SK-N-MC (cell line): ENCODE measurements at regions not wholly inside any gene's neighbourhood (a gene's known extent, or its start where the extent isn't known, plus 50 kb on each side); places are given as distances from the start of the nearest gene placed in this dataset.

ENCODE experiments used
- DNase-seq: peaks from one replicate; pipeline ENCODE4 v3.0.0-alpha.2; 2011; ENCODE audit warnings: low read depth, low spot score
- H3K27ac ChIP-seq: fragments of 200-600 bp; sonication (generic); 2 replicates; pipeline ENCODE4 v1.5.1; 2016; ENCODE audit warnings: mixed run types
- H3K36me3 ChIP-seq: fragments of 200-600 bp; sonication (generic); 2 replicates; pipeline ENCODE4 v1.6.1; 2017; ENCODE audit warnings: antibody characterized with exemption, low read length, mixed read lengths; ENCODE audit not compliant: insufficient read depth
- H3K4me3 ChIP-seq: fragments of 200-600 bp; sonication (generic); 2 replicates; pipeline ENCODE4 v1.5.1; 2016
- H3K9ac ChIP-seq: fragments of 200-600 bp; sonication (generic); 2 replicates; pipeline ENCODE4 v1.8.0; 2017; ENCODE audit warnings: mixed run types, mixed read lengths; ENCODE audit not compliant: insufficient read length
- H3K9me3 ChIP-seq: fragments of 200-600 bp; sonication (generic); 2 replicates; pipeline ENCODE4 v1.6.1; 2017; ENCODE audit warnings: low read depth, mild to moderate bottlenecking, antibody characterized with exemption, low read length, moderate library complexity, mixed read lengths
- EZH2 ChIP-seq: fragments of 200-600 bp; sonication (generic); IDR thresholded peaks from one replicate; pipeline ENCODE4 v1.6.1; 2017; ENCODE audit warnings: antibody characterized with exemption
- FOXP2 ChIP-seq: optimal IDR thresholded peaks from 2 replicates; pipeline ENCODE3; 2011; ENCODE audit warnings: mild to moderate bottlenecking, moderate library complexity; ENCODE audit not compliant: insufficient read depth; ENCODE audit errors: extremely low read length, control extremely low read depth
- POLR2AphosphoS5 ChIP-seq: IDR thresholded peaks from 2 replicates; pipeline ENCODE4 v1.6.1; 2012; ENCODE audit warnings: mild to moderate bottlenecking, low read depth, low read length, borderline replicate concordance

- no peaks in the 10 kb centered on the region for H3K9me3 ChIP-seq
- TF ChIP-seq FOXP2 (no peak), POLR2AphosphoS5 (no peak), EZH2 (no peak)
- H3K36me3 ChIP-seq: no peaks in the 10 kb centered on the region
- H3K4me3 ChIP-seq: no peak overlapping the region
- DNase-seq: no peak
- H3K27ac ChIP-seq: no peak overlapping the region
- H3K9ac ChIP-seq: no peak overlapping the region
Measured at GRCh38 chr1:30185809-30186208, 537.6 kb downstream of the MATN1 start.

- H3K36me3 ChIP-seq: no peaks in the 10 kb centered on the region
- H3K9me3 ChIP-seq: no peaks in the 10 kb centered on the region
- no peak for DNase-seq
- no peak overlapping the region for H3K27ac ChIP-seq
- TF ChIP-seq POLR2AphosphoS5 (no peak), EZH2 (no peak), FOXP2 (no peak)
- H3K4me3 ChIP-seq: no peak overlapping the region
- H3K9ac ChIP-seq: no peak overlapping the region
Measured at GRCh38 chr1:30185313-30185712, 538.1 kb downstream of the MATN1 start.

GRCh38 chr1:30184393-30185141 lies 538.8 kb downstream of the MATN1 start:
- TF ChIP-seq FOXP2 (no peak), EZH2 (no peak), POLR2AphosphoS5 (no peak)
- Histone ChIP-seq H3K9ac (no peak overlapping the region), H3K27ac (no peak overlapping the region), H3K36me3 (no peaks in the 10 kb centered on the region), H3K9me3 (no peaks in the 10 kb centered on the region), H3K4me3 (no peak overlapping the region)
- DNase-seq: no peak

GRCh38 chr1:30183895-30184294 lies 539.5 kb downstream of the MATN1 start:
- Histone ChIP-seq H3K27ac (no peak overlapping the region), H3K36me3 (no peaks in the 10 kb centered on the region), H3K9ac (no peak overlapping the region), H3K4me3 (no peak overlapping the region), H3K9me3 (no peaks in the 10 kb centered on the region)
- DNase-seq: no peak
- no peak for TF ChIP-seq POLR2AphosphoS5

GRCh38 chr1:30183006-30183405 lies 540.4 kb downstream of the MATN1 start:
- Histone ChIP-seq H3K27ac (no peak overlapping the region), H3K9ac (no peak overlapping the region), H3K9me3 (no peaks in the 10 kb centered on the region), H3K4me3 (no peak overlapping the region), H3K36me3 (no peaks in the 10 kb centered on the region)
- TF ChIP-seq FOXP2 (no peak), EZH2 (no peak), POLR2AphosphoS5 (no peak)
- DNase-seq: no peak

- H3K9me3 ChIP-seq: no peaks in the 10 kb centered on the region
- TF ChIP-seq EZH2 (no peak), POLR2AphosphoS5 (no peak), FOXP2 (no peak)
- no peak overlapping the region for H3K9ac ChIP-seq
- no peak overlapping the region for H3K27ac ChIP-seq
- no peaks in the 10 kb centered on the region for H3K36me3 ChIP-seq
- DNase-seq: no peak
- H3K4me3 ChIP-seq: no peak overlapping the region
Measured at GRCh38 chr1:30179942-30180543, 543.3 kb downstream of the MATN1 start.

- TF ChIP-seq EZH2: no peak
- no peak for TF ChIP-seq POLR2AphosphoS5
- TF ChIP-seq FOXP2: no peak
- no peak for DNase-seq
- Histone ChIP-seq H3K9me3 (no peaks in the 10 kb centered on the region), H3K36me3 (no peaks in the 10 kb centered on the region), H3K4me3 (no peak overlapping the region), H3K27ac (no peak overlapping the region), H3K9ac (no peak overlapping the region)
Measured at GRCh38 chr1:30176477-30176876, 546.9 kb downstream of the MATN1 start.

- no peaks in the 10 kb centered on the region for H3K36me3 ChIP-seq
- no peak overlapping the region for H3K4me3 ChIP-seq
- H3K27ac ChIP-seq: no peak overlapping the region
- H3K9me3 ChIP-seq: no peaks in the 10 kb centered on the region
- DNase-seq: no peak
- TF ChIP-seq FOXP2 (no peak), EZH2 (no peak), POLR2AphosphoS5 (no peak)
- no peak overlapping the region for H3K9ac ChIP-seq
Measured at GRCh38 chr1:30174499-30174898, 548.9 kb downstream of the MATN1 start.

GRCh38 chr1:30173560-30173959 lies 549.8 kb downstream of the MATN1 start:
- TF ChIP-seq EZH2 (no peak), FOXP2 (no peak), POLR2AphosphoS5 (no peak)
- no peak overlapping the region for H3K27ac ChIP-seq
- no peaks in the 10 kb centered on the region for H3K9me3 ChIP-seq
- H3K4me3 ChIP-seq: no peak overlapping the region
- no peaks in the 10 kb centered on the region for H3K36me3 ChIP-seq
- no peak for DNase-seq
- H3K9ac ChIP-seq: no peak overlapping the region

GRCh38 chr1:30172757-30173156 lies 550.6 kb downstream of the MATN1 start:
- Histone ChIP-seq H3K9ac (no peak overlapping the region), H3K4me3 (no peak overlapping the region), H3K36me3 (no peaks in the 10 kb centered on the region), H3K9me3 (no peaks in the 10 kb centered on the region), H3K27ac (no peak overlapping the region)
- no peak for DNase-seq
- no peak for TF ChIP-seq EZH2
- TF ChIP-seq FOXP2: no peak
- TF ChIP-seq POLR2AphosphoS5: no peak
